ENCODE measurements at regions not wholly inside any gene's neighbourhood (a gene's known extent, or its start where the extent isn't known, plus 50 kb on each side); places are given as distances from the start of the nearest gene placed in this dataset.

- no peak overlapping the region for H3K4me3 ChIP-seq (ENCODE audit: low read depth, low read length)
- no peak for TF ChIP-seq CTCF (IDR thresholded peaks at IDR 0.05; ENCODE audit: low read depth, low read length, missing control alignments)
- no peak for DNase-seq (ENCODE audit: low read depth)
Observed at GRCh38 chr10:126781450-126782216, 111.1 kb upstream of the C10orf90 start.

DNA sequence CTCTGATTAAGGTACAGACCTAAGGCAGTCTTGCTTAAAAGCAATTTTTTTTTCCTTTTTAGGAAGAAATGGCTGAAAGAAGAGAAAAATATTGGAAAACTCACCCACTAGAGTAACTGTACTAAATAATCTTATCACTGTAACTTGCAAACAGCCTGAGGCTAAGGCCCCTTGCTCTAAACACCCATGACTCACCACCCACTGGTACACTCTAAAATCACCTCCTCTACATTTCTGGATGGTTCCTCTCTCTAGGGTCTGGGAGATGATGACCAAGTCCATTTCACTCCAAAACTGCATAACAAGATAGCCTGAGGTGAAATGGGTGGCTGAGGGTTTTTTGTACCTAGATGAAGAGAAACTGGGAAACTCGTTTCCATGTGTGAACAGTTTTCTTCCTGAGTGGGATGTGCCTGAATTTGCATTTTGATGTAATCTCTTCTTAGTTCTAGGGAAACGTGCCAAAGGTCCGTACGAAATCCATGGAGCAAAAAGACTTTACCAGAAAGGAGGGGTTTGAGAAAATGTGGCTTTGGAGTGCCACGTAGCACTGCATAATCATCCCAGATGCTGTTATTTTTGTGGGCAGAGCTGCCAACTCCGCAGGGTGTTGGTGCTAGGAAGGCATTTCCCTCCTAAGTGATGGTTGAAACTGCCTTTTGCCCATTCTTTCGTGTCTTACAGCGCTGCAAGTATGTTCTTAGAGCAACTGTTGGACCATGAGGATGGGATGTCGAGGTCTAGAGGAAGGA is 113.5 kb upstream of the C10orf90 start:
- TF ChIP-seq CTCF (IDR thresholded peaks at IDR 0.05; ENCODE audit: low read depth, low read length, missing control alignments) = no peak
- no peak overlapping the region for H3K4me3 ChIP-seq (ENCODE audit: low read depth, low read length)
- DNase-seq (ENCODE audit: low read depth) = no peak

- DNase-seq (ENCODE audit: low read depth) = no peak
- no peak overlapping the region for H3K4me3 ChIP-seq (ENCODE audit: low read depth, low read length)
- TF ChIP-seq CTCF (IDR thresholded peaks at IDR 0.05; ENCODE audit: low read depth, low read length, missing control alignments) = no peak
Observed at GRCh38 chr10:126787201-126787600, 116.7 kb upstream of the C10orf90 start.

DNA sequence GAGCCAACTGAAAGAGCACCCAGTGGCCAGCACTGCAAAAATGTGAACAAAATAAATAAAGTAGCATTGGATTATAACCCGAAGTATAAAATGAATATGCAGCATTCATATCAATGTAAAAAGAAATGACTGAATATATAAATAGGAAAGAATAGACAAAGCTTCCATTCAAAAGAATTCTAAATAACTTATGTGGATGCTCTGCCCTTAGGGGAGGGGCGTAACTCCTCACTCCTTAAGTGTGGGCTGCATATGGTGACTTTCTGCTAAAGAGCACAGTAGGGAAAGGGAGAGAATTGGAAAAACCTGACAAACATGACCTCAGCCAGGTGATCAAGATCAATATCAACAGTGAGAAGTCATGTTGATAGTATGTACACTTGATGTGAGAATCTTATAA is 109.9 kb upstream of the DOCK1 start:
- no peak for DNase-seq (ENCODE audit: low read depth)
- H3K4me3 ChIP-seq (ENCODE audit: low read depth, low read length) = no peak overlapping the region
- TF ChIP-seq CTCF (IDR thresholded peaks at IDR 0.05; ENCODE audit: low read depth, low read length, missing control alignments) = no peak

DNA sequence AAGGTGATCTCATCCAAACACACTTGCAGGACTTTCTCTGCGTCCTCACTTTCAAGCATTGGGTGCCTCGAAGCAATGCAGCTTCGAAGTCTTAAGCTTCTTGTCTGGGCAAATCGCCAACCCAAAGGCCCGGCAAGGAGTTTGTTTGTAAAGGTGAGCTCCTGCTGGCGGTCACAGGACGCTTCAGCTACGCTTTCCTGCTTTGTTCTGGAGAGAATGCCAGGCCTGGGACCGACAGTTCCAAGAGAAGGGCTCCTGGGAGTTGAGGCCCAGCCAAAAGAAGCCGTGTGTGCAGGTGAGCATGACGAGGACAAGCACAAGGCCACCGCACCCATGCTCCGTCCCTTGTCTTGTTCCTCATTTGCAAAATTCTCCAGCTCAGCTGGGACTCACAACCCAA is 106.6 kb upstream of the DOCK1 start:
- no peak overlapping the region for H3K4me3 ChIP-seq (ENCODE audit: low read depth, low read length)
- no peak for TF ChIP-seq CTCF (IDR thresholded peaks at IDR 0.05; ENCODE audit: low read depth, low read length, missing control alignments)
- DNase-seq (ENCODE audit: low read depth) = no peak

DNA sequence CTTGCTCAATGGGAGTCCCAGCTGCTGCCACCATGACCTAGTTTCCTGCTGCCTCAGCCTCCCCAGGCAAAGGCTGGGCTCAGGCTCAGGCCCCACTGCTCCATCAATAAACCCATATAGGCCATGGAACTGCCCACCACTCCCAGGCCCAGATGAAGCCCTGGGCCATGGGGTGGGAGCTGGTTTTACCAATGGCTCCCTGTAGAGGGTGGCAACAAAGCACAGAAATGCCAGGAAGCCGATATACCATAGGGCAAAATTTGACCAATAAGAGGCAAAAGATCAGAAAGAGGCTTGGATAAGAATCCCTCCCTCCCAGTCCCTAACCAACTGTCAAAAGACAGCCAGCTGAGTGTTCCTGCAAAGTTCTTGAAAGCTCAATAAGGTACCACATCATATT is 101.8 kb upstream of the DOCK1 start:
- no peak overlapping the region for H3K4me3 ChIP-seq (ENCODE audit: low read depth, low read length)
- DNase-seq (ENCODE audit: low read depth) = no peak
- no peak for TF ChIP-seq CTCF (IDR thresholded peaks at IDR 0.05; ENCODE audit: low read depth, low read length, missing control alignments)
